CD4-positive, alpha-beta T cell treated with Interleukin-2 at 100 ng/mL for 4 hours (primary cell): ENCODE measurements at regions not wholly inside any gene's neighbourhood (a gene's known extent, or its start where the extent isn't known, plus 50 kb on each side); places are given as distances from the start of the nearest gene placed in this dataset.
"Not testable (repeated sequence)": the region's sequence is repeated elsewhere in the genome, so short reads cannot be mapped to it uniquely, and the experiment has no call there.

Source experiments
- DNase-seq: peaks from one replicate; pipeline ENCODE4 v3.0.0-alpha.2; 2020; ENCODE audit warnings: low spot score

- DNase-seq = no peak
Measured at GRCh38 chr22:27064386-27064785, 407.0 kb downstream of the MIAT start.

- no peak for DNase-seq
Measured at GRCh38 chr22:27065279-27065678, 407.9 kb downstream of the MIAT start.

GRCh38 chr22:27066856-27067255 is 409.5 kb downstream of the MIAT start:
- DNase-seq = no peak

- DNase-seq = no peak
Measured at GRCh38 chr22:27068121-27068520, 410.7 kb downstream of the MIAT start.

- DNase-seq = no peak
Measured at GRCh38 chr22:27070594-27070993, 413.2 kb downstream of the MIAT start.

- DNase-seq = no peak
Measured at GRCh38 chr22:27073601-27074425, 416.4 kb downstream of the MIAT start.

- DNase-seq = no peak
Measured at GRCh38 chr22:27075028-27075678, 417.8 kb downstream of the MIAT start.

GRCh38 chr22:27075891-27076290 is 418.5 kb downstream of the MIAT start:
- DNase-seq = no peak

GRCh38 chr22:27078064-27078463 is 420.7 kb downstream of the MIAT start:
- not testable (repeated sequence) for DNase-seq

- DNase-seq = no peak
Measured at GRCh38 chr22:27080036-27080578, 422.7 kb downstream of the MIAT start.

GRCh38 chr22:27080863-27081262 is 423.5 kb downstream of the MIAT start:
- no peak for DNase-seq

GRCh38 chr22:27083610-27084009 is 426.2 kb downstream of the MIAT start:
- DNase-seq = no peak

GRCh38 chr22:27084130-27084529 is 426.7 kb downstream of the MIAT start:
- DNase-seq = no peak

- DNase-seq = no peak
Measured at GRCh38 chr22:27086080-27087044, 429.0 kb downstream of the MIAT start.

GRCh38 chr22:27087051-27087450 is 429.7 kb downstream of the MIAT start:
- no peak for DNase-seq

- DNase-seq = no peak
Measured at GRCh38 chr22:27088026-27088425, 430.6 kb downstream of the MIAT start.

- no peak for DNase-seq
Measured at GRCh38 chr22:27089264-27089663, 431.9 kb downstream of the MIAT start.

- DNase-seq = no peak
Measured at GRCh38 chr22:27090611-27091011, 433.2 kb downstream of the MIAT start.

- no peak for DNase-seq
Measured at GRCh38 chr22:27093422-27093821, 436.0 kb downstream of the MIAT start.

GRCh38 chr22:27094633-27095308 is 437.4 kb downstream of the MIAT start:
- DNase-seq = no peak

GRCh38 chr22:27097506-27097905 is 440.1 kb downstream of the MIAT start:
- DNase-seq = no peak

GRCh38 chr22:27097933-27098332 is 440.5 kb downstream of the MIAT start:
- no peak for DNase-seq
